ENCODE measurements at regions not wholly inside any gene's neighbourhood (a gene's known extent, or its start where the extent isn't known, plus 50 kb on each side); places are given as distances from the start of the nearest gene placed in this dataset.

- Histone ChIP-seq H3K4me1 (no peaks in the 10 kb centered on the region), H3K9me3 (no peaks in the 10 kb centered on the region), H3K4me3 (no peak overlapping the region), H3K27ac (no peak overlapping the region), H3K4me2 (no peak overlapping the region)
- ChIA-PET CTCF (interaction anchor here (0.7 kb wide), 1 partner anchor 254 kb away, joined by 3 read pairs; no protein-coding TSS in a partner anchor), POLR2A (no interaction called here)
- DNase-seq (ENCODE audit: low read depth in 1 of 2, low spot score in 1 of 2) (no peak), ATAC-seq (no peak), FAIRE-seq (no peak)
- WGBS (ENCODE audit: missing lambda C conversion rate), result 0% methylated on average over 5 of the region's 5 CpGs
- TF ChIP-seq, protein P1, sequence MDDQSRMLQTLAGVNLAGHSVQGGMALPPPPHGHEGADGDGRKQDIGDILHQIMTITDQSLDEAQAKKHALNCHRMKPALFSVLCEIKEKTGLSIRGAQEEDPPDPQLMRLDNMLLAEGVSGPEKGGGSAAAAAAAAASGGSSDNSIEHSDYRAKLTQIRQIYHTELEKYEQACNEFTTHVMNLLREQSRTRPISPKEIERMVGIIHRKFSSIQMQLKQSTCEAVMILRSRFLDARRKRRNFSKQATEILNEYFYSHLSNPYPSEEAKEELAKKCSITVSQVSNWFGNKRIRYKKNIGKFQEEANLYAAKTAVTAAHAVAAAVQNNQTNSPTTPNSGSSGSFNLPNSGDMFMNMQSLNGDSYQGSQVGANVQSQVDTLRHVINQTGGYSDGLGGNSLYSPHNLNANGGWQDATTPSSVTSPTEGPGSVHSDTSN (IDR thresholded peaks at IDR 0.05), result no peak
- TF ChIP-seq PHF8 (IDR thresholded peaks at IDR 0.05; ENCODE audit: borderline replicate concordance, low read depth), result no peak
- no peak for TF ChIP-seq MAFK (IDR thresholded peaks at IDR 0.05; ENCODE audit: partially characterized antibody)
- TF ChIP-seq TP53 (CRISPR knock-in tag; IDR thresholded peaks at IDR 0.05), result no peak
- TF ChIP-seq ZNF302 (CRISPR knock-in tag; IDR thresholded peaks at IDR 0.05), result no peak
- TF ChIP-seq, protein P2, sequence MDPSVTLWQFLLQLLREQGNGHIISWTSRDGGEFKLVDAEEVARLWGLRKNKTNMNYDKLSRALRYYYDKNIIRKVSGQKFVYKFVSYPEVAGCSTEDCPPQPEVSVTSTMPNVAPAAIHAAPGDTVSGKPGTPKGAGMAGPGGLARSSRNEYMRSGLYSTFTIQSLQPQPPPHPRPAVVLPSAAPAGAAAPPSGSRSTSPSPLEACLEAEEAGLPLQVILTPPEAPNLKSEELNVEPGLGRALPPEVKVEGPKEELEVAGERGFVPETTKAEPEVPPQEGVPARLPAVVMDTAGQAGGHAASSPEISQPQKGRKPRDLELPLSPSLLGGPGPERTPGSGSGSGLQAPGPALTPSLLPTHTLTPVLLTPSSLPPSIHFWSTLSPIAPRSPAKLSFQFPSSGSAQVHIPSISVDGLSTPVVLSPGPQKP (IDR thresholded peaks at IDR 0.05; ENCODE audit: low read depth, low read length), result no peak
- no peak for TF ChIP-seq POLR2AphosphoS2 (conservative IDR thresholded peaks at IDR 0.05; ENCODE audit: low read length)
- TF ChIP-seq, protein P3, sequence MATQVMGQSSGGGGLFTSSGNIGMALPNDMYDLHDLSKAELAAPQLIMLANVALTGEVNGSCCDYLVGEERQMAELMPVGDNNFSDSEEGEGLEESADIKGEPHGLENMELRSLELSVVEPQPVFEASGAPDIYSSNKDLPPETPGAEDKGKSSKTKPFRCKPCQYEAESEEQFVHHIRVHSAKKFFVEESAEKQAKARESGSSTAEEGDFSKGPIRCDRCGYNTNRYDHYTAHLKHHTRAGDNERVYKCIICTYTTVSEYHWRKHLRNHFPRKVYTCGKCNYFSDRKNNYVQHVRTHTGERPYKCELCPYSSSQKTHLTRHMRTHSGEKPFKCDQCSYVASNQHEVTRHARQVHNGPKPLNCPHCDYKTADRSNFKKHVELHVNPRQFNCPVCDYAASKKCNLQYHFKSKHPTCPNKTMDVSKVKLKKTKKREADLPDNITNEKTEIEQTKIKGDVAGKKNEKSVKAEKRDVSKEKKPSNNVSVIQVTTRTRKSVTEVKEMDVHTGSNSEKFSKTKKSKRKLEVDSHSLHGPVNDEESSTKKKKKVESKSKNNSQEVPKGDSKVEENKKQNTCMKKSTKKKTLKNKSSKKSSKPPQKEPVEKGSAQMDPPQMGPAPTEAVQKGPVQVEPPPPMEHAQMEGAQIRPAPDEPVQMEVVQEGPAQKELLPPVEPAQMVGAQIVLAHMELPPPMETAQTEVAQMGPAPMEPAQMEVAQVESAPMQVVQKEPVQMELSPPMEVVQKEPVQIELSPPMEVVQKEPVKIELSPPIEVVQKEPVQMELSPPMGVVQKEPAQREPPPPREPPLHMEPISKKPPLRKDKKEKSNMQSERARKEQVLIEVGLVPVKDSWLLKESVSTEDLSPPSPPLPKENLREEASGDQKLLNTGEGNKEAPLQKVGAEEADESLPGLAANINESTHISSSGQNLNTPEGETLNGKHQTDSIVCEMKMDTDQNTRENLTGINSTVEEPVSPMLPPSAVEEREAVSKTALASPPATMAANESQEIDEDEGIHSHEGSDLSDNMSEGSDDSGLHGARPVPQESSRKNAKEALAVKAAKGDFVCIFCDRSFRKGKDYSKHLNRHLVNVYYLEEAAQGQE (IDR thresholded peaks at IDR 0.05), result no peak
- no peak for TF ChIP-seq BHLHE40 (IDR thresholded peaks at IDR 0.05; ENCODE audit: low read depth, low read length)
- no peak for TF ChIP-seq JUN (IDR thresholded peaks at IDR 0.05)
- TF ChIP-seq KDM5A (IDR thresholded peaks at IDR 0.05), result no peak
These were observed 220.6 kb downstream of the GPAM start for GRCh38 chr10:111962951-111963350.

GRCh38 chr10:111967116-111967515 is 216.4 kb downstream of the GPAM start:
- DNase-seq (ENCODE audit: low read depth in 1 of 2, low spot score in 1 of 2) (no peak), FAIRE-seq (no peak)

More at GRCh38 chr10:111967116-111967515, 216.4 kb downstream of the GPAM start:
- no peak for ATAC-seq
- ChIA-PET POLR2A (no interaction called here), CTCF (no interaction called here)
- Histone ChIP-seq H3K4me2 (no peak overlapping the region), H3K4me1 (no peaks in the 10 kb centered on the region), H3K4me3 (no peak overlapping the region), H3K9me3 (no peaks in the 10 kb centered on the region), H3K27ac (no peak overlapping the region)
- WGBS (ENCODE audit: missing lambda C conversion rate), result 0% methylated on average over 1 of the region's 1 CpG
- TF ChIP-seq SMC3 (IDR thresholded peaks at IDR 0.05) (no peak), POLR2A (IDR thresholded peaks at IDR 0.05; ENCODE audit: low read length) (no peak), CBX8 (IDR thresholded peaks at IDR 0.05) (no peak), ZC3H11A (IDR thresholded peaks at IDR 0.05) (no peak), JUN (IDR thresholded peaks at IDR 0.05) (no peak), ZFP36 (IDR thresholded peaks at IDR 0.05; ENCODE audit: borderline replicate concordance, partially characterized antibody) (no peak), RARB (CRISPR knock-in tag; IDR thresholded peaks at IDR 0.05) (no peak), ZNF302 (CRISPR knock-in tag; IDR thresholded peaks at IDR 0.05) (no peak), SREBF2 (IDR thresholded peaks at IDR 0.05) (no peak), HEYL (CRISPR knock-in tag; IDR thresholded peaks at IDR 0.05) (no peak), HOXB5 (CRISPR knock-in tag; IDR thresholded peaks at IDR 0.05) (no peak), KDM5A (IDR thresholded peaks at IDR 0.05) (no peak), CEBPB (IDR thresholded peaks at IDR 0.05) (no peak), NR3C1 (IDR thresholded peaks at IDR 0.05) (no peak), HOXA7 (CRISPR knock-in tag; IDR thresholded peaks at IDR 0.05) (no peak), RAD21 (conservative IDR thresholded peaks at IDR 0.05 in 1 of 2, IDR thresholded peaks at IDR 0.05 in 1 of 2) (no peak)
- TF ChIP-seq, protein P4, sequence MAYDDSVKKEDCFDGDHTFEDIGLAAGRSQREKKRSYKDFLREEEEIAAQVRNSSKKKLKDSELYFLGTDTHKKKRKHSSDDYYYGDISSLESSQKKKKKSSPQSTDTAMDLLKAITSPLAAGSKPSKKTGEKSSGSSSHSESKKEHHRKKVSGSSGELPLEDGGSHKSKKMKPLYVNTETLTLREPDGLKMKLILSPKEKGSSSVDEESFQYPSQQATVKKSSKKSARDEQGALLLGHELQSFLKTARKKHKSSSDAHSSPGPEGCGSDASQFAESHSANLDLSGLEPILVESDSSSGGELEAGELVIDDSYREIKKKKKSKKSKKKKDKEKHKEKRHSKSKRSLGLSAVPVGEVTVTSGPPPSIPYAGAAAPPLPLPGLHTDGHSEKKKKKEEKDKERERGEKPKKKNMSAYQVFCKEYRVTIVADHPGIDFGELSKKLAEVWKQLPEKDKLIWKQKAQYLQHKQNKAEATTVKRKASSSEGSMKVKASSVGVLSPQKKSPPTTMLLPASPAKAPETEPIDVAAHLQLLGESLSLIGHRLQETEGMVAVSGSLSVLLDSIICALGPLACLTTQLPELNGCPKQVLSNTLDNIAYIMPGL (CRISPR knock-in tag; IDR thresholded peaks at IDR 0.05; ENCODE audit: borderline replicate concordance), result no peak
- TF ChIP-seq, protein P1 (IDR thresholded peaks at IDR 0.05), result no peak
